Neural crest cell (in vitro differentiated cells): ENCODE measurements at regions not wholly inside any gene's neighbourhood (a gene's known extent, or its start where the extent isn't known, plus 50 kb on each side); places are given as distances from the start of the nearest gene placed in this dataset.

Experiments used
- DNase-seq: peaks from one replicate; pipeline ENCODE4 v3.0.0; 2021; ENCODE audit warnings: low read depth, mixed read lengths, low spot score
- H3K27ac Mint-ChIP-seq: one replicate; pipeline ENCODE4 v1.8.0; 2021; ENCODE audit warnings: mild to moderate bottlenecking, mixed read lengths; ENCODE audit not compliant: unreplicated experiment
- H3K27me3 Mint-ChIP-seq: 2 replicates; pipeline ENCODE4 v1.8.0; 2021; ENCODE audit warnings: low read depth, mild to moderate bottlenecking, mixed read lengths
- H3K36me3 Mint-ChIP-seq: 2 replicates; pipeline ENCODE4 v1.8.0; 2021; ENCODE audit warnings: low read depth, mild to moderate bottlenecking, mixed read lengths
- H3K4me1 Mint-ChIP-seq: 2 replicates; pipeline ENCODE4 v1.8.0; 2021; ENCODE audit warnings: mixed read lengths
- H3K4me3 Mint-ChIP-seq: one replicate; pipeline ENCODE4 v1.8.0; 2021; ENCODE audit warnings: mild to moderate bottlenecking, mixed read lengths
- H3K9me3 Mint-ChIP-seq: 2 replicates; pipeline ENCODE4 v1.8.0; 2021; ENCODE audit warnings: mixed read lengths
- TF ChIP-seq, protein P1 (sequence below): fragments of 200-600 bp; sonication (generic); conservative IDR thresholded peaks from 2 replicates; pipeline ENCODE4 v1.5.0; 2021; ENCODE audit warnings: antibody characterized with exemption, mild to moderate bottlenecking

DNA sequence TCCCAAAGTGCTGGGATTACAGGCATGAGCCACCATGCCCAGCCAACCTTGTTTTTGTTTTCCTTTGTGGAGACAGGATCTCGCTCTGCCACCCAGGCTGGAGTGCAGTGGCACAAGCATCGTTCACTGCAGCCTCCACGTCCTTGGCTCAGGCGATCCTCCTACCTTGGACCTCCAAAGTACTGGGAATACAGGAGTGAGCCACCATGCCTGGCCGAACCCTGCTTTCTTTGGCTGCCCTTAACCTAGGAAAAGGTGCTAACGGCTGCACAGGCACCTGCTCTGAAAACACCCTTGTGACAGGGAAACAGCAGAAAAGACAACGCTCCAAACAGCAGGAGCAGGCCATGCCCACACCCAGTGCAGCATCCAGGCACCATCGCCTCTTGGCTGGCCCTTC is 71.9 kb downstream of the OAT start:
- Mint-ChIP-seq H3K36me3 (no peaks in the 10 kb centered on the region), H3K4me3 (no peak overlapping the region), H3K4me1 (no peaks in the 10 kb centered on the region), H3K9me3 (no peaks in the 10 kb centered on the region), H3K27ac (no peak overlapping the region), H3K27me3 (no peaks in the 10 kb centered on the region)
- TF ChIP-seq, protein P1, sequence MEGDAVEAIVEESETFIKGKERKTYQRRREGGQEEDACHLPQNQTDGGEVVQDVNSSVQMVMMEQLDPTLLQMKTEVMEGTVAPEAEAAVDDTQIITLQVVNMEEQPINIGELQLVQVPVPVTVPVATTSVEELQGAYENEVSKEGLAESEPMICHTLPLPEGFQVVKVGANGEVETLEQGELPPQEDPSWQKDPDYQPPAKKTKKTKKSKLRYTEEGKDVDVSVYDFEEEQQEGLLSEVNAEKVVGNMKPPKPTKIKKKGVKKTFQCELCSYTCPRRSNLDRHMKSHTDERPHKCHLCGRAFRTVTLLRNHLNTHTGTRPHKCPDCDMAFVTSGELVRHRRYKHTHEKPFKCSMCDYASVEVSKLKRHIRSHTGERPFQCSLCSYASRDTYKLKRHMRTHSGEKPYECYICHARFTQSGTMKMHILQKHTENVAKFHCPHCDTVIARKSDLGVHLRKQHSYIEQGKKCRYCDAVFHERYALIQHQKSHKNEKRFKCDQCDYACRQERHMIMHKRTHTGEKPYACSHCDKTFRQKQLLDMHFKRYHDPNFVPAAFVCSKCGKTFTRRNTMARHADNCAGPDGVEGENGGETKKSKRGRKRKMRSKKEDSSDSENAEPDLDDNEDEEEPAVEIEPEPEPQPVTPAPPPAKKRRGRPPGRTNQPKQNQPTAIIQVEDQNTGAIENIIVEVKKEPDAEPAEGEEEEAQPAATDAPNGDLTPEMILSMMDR = no peak
- no peak for DNase-seq

DNA sequence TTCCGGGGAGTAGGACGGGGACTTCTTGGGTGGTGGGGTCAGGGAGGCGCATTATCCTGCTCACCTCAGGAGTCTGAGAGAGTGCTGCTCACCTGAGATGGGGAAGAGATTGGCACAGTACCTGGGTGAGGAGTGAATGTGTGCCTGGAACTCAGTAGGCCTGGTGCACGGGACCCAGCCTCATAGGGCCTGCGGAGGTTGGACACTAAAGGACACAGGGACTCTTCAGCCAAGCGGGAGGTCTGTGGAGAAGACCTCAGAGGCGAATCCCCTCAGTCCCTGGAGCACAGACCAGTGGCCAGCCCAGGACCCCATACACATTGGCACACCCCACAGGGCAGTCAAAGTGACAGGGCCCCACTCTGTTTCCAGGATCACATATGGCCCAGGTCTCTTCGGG is 73.2 kb downstream of the OAT start:
- no peak overlapping the region for H3K27ac Mint-ChIP-seq
- H3K9me3 Mint-ChIP-seq = no peaks in the 10 kb centered on the region
- DNase-seq = no peak
- no peaks in the 10 kb centered on the region for H3K36me3 Mint-ChIP-seq
- H3K4me1 Mint-ChIP-seq = no peaks in the 10 kb centered on the region
- no peaks in the 10 kb centered on the region for H3K27me3 Mint-ChIP-seq
- TF ChIP-seq, protein P1 = no peak
- no peak overlapping the region for H3K4me3 Mint-ChIP-seq

DNA sequence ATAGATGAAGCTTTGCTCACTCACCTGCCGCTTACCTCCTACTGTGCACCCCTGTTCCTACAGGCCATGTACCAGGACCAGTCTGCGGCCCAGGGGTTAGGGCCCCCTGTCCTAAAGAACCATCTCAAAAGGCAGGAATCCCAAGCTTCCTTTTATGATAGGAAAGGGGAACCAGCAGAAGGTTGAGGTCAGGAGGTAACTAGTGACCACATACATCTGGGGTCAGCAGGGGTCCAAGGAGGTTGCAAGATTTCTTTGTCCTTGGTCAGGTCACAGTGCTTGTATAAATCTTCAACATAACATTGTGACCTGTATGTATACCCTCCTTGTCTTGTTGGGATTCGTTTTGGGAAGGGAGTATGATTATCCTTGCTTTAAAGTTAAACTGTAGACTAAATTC is 73.8 kb downstream of the OAT start:
- Mint-ChIP-seq H3K4me1 (no peaks in the 10 kb centered on the region), H3K27me3 (no peaks in the 10 kb centered on the region), H3K4me3 (no peak overlapping the region), H3K9me3 (no peaks in the 10 kb centered on the region), H3K27ac (no peak overlapping the region), H3K36me3 (no peaks in the 10 kb centered on the region)
- TF ChIP-seq, protein P1 = no peak
- DNase-seq = no peak

DNA sequence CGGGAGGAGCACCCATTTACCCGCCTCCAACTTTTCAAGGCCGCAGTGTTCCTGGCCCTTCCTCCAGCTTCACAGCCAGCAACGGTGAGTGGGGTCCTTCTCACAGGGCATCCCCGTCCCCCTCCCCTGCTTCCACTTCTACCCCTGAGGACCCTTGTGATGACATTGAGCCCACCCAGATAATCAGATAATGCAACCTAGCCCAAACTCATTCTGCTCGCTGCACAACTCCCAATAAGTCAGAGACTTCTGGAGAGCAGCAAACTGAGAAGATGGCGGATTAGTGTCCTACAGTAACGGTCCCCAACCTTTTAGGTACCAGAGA is 74.5 kb downstream of the OAT start:
- Mint-ChIP-seq H3K27ac (no peak overlapping the region), H3K27me3 (no peaks in the 10 kb centered on the region), H3K36me3 (no peaks in the 10 kb centered on the region), H3K9me3 (no peaks in the 10 kb centered on the region), H3K4me1 (no peaks in the 10 kb centered on the region), H3K4me3 (no peak overlapping the region)
- TF ChIP-seq, protein P1 = no peak
- DNase-seq = no peak

DNA sequence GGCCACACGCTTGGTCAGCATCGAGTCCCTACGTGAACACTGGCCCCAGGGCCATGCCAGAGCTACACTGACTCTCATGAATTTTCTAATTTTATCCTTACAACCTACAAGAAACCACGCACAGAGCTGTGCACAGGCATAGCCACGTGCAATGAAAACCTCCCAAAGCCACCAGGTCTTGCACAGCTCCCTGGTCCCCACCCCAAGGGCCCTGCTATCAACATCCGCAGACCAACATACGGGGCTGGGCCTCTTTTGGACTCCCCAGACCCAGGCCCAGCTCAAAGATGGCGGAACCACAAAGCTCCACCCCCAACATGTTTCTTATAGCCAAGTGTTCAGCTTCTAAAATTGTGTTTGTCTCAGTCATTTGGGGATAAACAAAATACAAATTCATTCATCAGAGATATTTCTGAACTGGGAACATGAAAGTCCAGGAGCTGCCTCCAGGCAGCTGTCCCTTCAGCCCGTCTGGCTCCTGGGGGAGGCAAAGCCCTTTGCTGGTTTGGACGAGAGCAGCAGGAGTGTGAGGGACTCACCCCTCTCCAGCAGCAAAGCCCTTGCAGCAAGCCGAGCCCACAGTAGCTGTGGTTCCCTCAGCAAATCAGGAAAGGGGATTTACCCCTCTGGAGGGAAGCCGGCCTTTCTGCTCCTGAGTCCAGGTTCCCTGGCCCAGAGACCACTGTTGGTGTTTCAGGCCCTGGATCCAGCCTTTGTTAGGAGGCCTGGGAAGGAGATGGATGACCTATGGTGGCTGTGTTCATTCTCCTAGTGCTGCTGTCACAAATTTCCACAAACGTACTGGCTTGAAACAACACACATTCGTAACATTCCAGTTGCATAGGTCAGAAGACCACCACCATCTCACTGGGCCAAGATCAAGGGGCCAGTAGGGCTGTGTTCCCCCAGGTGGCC is 75.1 kb downstream of the OAT start:
- H3K36me3 Mint-ChIP-seq = no peaks in the 10 kb centered on the region
- TF ChIP-seq, protein P1 = no peak
- no peaks in the 10 kb centered on the region for H3K9me3 Mint-ChIP-seq
- H3K4me3 Mint-ChIP-seq = no peak overlapping the region
- H3K4me1 Mint-ChIP-seq = no peaks in the 10 kb centered on the region
- DNase-seq = no peak
- no peaks in the 10 kb centered on the region for H3K27me3 Mint-ChIP-seq
- H3K27ac Mint-ChIP-seq = no peak overlapping the region
